HG03520 (cell line): ENCODE measurements at regions not wholly inside any gene's neighbourhood (a gene's known extent, or its start where the extent isn't known, plus 50 kb on each side); places are given as distances from the start of the nearest gene placed in this dataset.

ENCODE experiments used
- ATAC-seq: cut with Tn5 transposase; IDR thresholded peaks from one replicate; pipeline ENCODE4 v1.9.1; 2021; ENCODE audit warnings: mild to moderate bottlenecking, moderate library complexity; ENCODE audit not compliant: unreplicated experiment

GRCh38 chr12:100675432-100675831 lies 101.9 kb downstream of the GAS2L3 start:
- no peak for ATAC-seq

- ATAC-seq: no peak
These were observed 107.6 kb downstream of the GAS2L3 start for GRCh38 chr12:100681074-100681473.

- ATAC-seq: no peak
These were observed 108.7 kb downstream of the GAS2L3 start for GRCh38 chr12:100682178-100682577.

- no peak for ATAC-seq
These were observed 106.9 kb upstream of the ANO4 start for GRCh38 chr12:100687686-100688085.

GRCh38 chr12:100688451-100688864 lies 106.1 kb upstream of the ANO4 start:
- ATAC-seq: no peak

- no peak for ATAC-seq
These were observed 102.1 kb upstream of the ANO4 start for GRCh38 chr12:100692502-100692901.

GRCh38 chr12:100698518-100698917 lies 96.1 kb upstream of the ANO4 start:
- no peak for ATAC-seq

- no peak for ATAC-seq
These were observed 95.4 kb upstream of the ANO4 start for GRCh38 chr12:100699209-100699608.

- no peak for ATAC-seq
These were observed 91.2 kb upstream of the ANO4 start for GRCh38 chr12:100703337-100703736.

- no peak for ATAC-seq
These were observed 90.7 kb upstream of the ANO4 start for GRCh38 chr12:100703868-100704267.

- ATAC-seq: no peak
These were observed 88.5 kb upstream of the ANO4 start for GRCh38 chr12:100706033-100706432.

GRCh38 chr12:100708591-100708990 lies 86.0 kb upstream of the ANO4 start:
- ATAC-seq: no peak

- no peak for ATAC-seq
These were observed 78.3 kb upstream of the ANO4 start for GRCh38 chr12:100715976-100716944.

GRCh38 chr12:100716945-100717732 lies 77.4 kb upstream of the ANO4 start:
- no peak for ATAC-seq

- no peak for ATAC-seq
These were observed 76.9 kb upstream of the ANO4 start for GRCh38 chr12:100717733-100718067.

GRCh38 chr12:100718187-100718586 lies 76.4 kb upstream of the ANO4 start:
- ATAC-seq: no peak

- ATAC-seq: no peak
These were observed 74.4 kb upstream of the ANO4 start for GRCh38 chr12:100720016-100720654.

GRCh38 chr12:100721169-100721568 lies 73.4 kb upstream of the ANO4 start:
- ATAC-seq: no peak

GRCh38 chr12:100724071-100724470 lies 70.5 kb upstream of the ANO4 start:
- no peak for ATAC-seq

GRCh38 chr12:100733817-100734593 lies 60.6 kb upstream of the ANO4 start:
- ATAC-seq: peak; percentile 84

- no peak for ATAC-seq
These were observed 57.4 kb upstream of the ANO4 start for GRCh38 chr12:100737168-100737567.
